IMR-90 (cell line): ENCODE measurements at regions not wholly inside any gene's neighbourhood (a gene's known extent, or its start where the extent isn't known, plus 50 kb on each side); places are given as distances from the start of the nearest gene placed in this dataset.

Experiments used
- ATAC-seq: fragments of 200-7000 bp; cut with Tn5 transposase; 2 replicates; pipeline ENCODE4 v1.9.1; 2020; ENCODE audit warnings: low read depth, mild to moderate bottlenecking, moderate library complexity
- BruUV-seq: library from RNA; stranded (reverse); fragments of 400-500 nt; replicated peaks from 2 replicates; lab custom pipeline; 2021; lab: Mats Ljungman, UMichigan
- CTCF ChIA-PET: fragments of 300-600 bp; formaldehyde crosslinking; extraction: SDS; loops from one replicate; lab custom pipeline; 2021; ENCODE audit warnings: antibody characterized with exemption; lab: Yijun Ruan, JAX
- POLR2A ChIA-PET: fragments of 300-600 bp; sonication (Branson Sonifier 250); formaldehyde crosslinking; loops from one replicate; lab custom pipeline; 2022; ENCODE audit warnings: antibody characterized with exemption; ENCODE audit not compliant: unreplicated experiment; lab: Charles Lee
- DNase-seq: peaks from one replicate; pipeline ENCODE4 v3.0.0; 2013
- H2AFZ ChIP-seq: replicated peaks from 2 replicates; pipeline ENCODE3; 2013; ENCODE audit warnings: low read length, mild to moderate bottlenecking; ENCODE audit not compliant: poor library complexity
- H2AK5ac ChIP-seq: 2 replicates; pipeline ENCODE4 v1.6.1; 2013; ENCODE audit warnings: low read depth, low read length, inconsistent platforms
- H2AK9ac ChIP-seq: replicated peaks from 2 replicates; pipeline ENCODE3; 2013; ENCODE audit warnings: mild to moderate bottlenecking, low read depth, low read length, moderate library complexity; ENCODE audit not compliant: poor library complexity
- H2BK120ac ChIP-seq: 2 replicates; pipeline ENCODE4 v1.6.1; 2013; ENCODE audit warnings: low read depth, low read length, inconsistent platforms
- H2BK15ac ChIP-seq: 3 replicates; pipeline ENCODE4 v1.6.1; 2013; ENCODE audit warnings: low read depth, low read length, inconsistent platforms
- H2BK20ac ChIP-seq: 2 replicates; pipeline ENCODE4 v1.6.1; 2013; ENCODE audit warnings: low read depth, mild to moderate bottlenecking, inconsistent platforms, low read length, moderate library complexity
- H2BK5ac ChIP-seq: 2 replicates; pipeline ENCODE4 v1.6.1; 2013; ENCODE audit warnings: mild to moderate bottlenecking, low read depth, low read length, inconsistent platforms; ENCODE audit not compliant: poor library complexity, severe bottlenecking
- H3K14ac ChIP-seq: replicated peaks from 2 replicates; pipeline ENCODE4 v1.6.1; 2013; ENCODE audit warnings: low read depth, low read length, inconsistent platforms
- H3K18ac ChIP-seq: 2 replicates; pipeline ENCODE4 v1.6.1; 2013; ENCODE audit warnings: low read depth, low read length, control low read depth
- H3K23ac ChIP-seq: 2 replicates; pipeline ENCODE4 v1.6.1; 2013; ENCODE audit warnings: low read depth, low read length, inconsistent platforms
- H3K27ac ChIP-seq: 2 replicates; pipeline ENCODE4 v1.5.1; 2013; ENCODE audit warnings: mild to moderate bottlenecking, control low read depth, low read length; ENCODE audit not compliant: insufficient read depth
- H3K27me3 ChIP-seq: 2 replicates; pipeline ENCODE4 v1.6.1; 2013; ENCODE audit warnings: low read length; ENCODE audit not compliant: control insufficient read depth, insufficient read depth
- H3K36me3 ChIP-seq: 2 replicates; pipeline ENCODE4 v1.6.1; 2013; ENCODE audit warnings: low read length, mixed read lengths; ENCODE audit not compliant: control insufficient read depth, insufficient read depth
- H3K4ac ChIP-seq: 2 replicates; pipeline ENCODE4 v1.6.1; 2013; ENCODE audit warnings: low read depth, low read length, inconsistent platforms
- H3K4me1 ChIP-seq: 2 replicates; pipeline ENCODE4 v1.6.1; 2013; ENCODE audit warnings: low read length, mixed read lengths; ENCODE audit not compliant: control insufficient read depth, insufficient read depth
- H3K4me2 ChIP-seq: 2 replicates; pipeline ENCODE4 v1.6.1; 2013; ENCODE audit warnings: low read depth, mild to moderate bottlenecking, control low read depth, low read length, moderate library complexity
- H3K4me3 ChIP-seq: 2 replicates; pipeline ENCODE4 v1.5.1; 2013; ENCODE audit warnings: low read depth, mild to moderate bottlenecking, control low read depth, low read length, moderate library complexity; ENCODE audit not compliant: insufficient read depth
- H3K56ac ChIP-seq: 2 replicates; pipeline ENCODE4 v1.6.1; 2013; ENCODE audit warnings: low read length, inconsistent platforms; ENCODE audit not compliant: insufficient read depth; ENCODE audit errors: extremely low read depth
- H3K79me1 ChIP-seq, 2 experiments: 2 replicates each; pipeline ENCODE4 v1.6.1; 2013; ENCODE audit warnings: low read length in 2 of 2, inconsistent platforms in 1 of 2, low read depth in 1 of 2
- H3K9ac ChIP-seq: 2 replicates; pipeline ENCODE4 v1.6.1; 2013; ENCODE audit warnings: low read depth, low read length, control low read depth
- H3K9me1 ChIP-seq: 2 replicates; pipeline ENCODE4 v1.6.1; 2013; ENCODE audit warnings: low read length, inconsistent platforms; ENCODE audit not compliant: insufficient read depth
- H3K9me3 ChIP-seq: 2 replicates; pipeline ENCODE4 v1.6.1; 2013; ENCODE audit warnings: low read length; ENCODE audit not compliant: control insufficient read depth, insufficient read depth
- H4K20me1 ChIP-seq: 2 replicates; pipeline ENCODE4 v1.6.1; 2013; ENCODE audit warnings: low read length, inconsistent platforms; ENCODE audit not compliant: insufficient read depth
- H4K5ac ChIP-seq: 2 replicates; pipeline ENCODE4 v1.6.1; 2013; ENCODE audit warnings: mild to moderate bottlenecking, low read depth, low read length, control low read depth
- H4K8ac ChIP-seq, 2 experiments: 2 replicates each; pipeline ENCODE4 v1.6.1; 2013; ENCODE audit warnings: low read depth in 2 of 2, low read length in 2 of 2, control low read depth in 1 of 2, inconsistent platforms in 1 of 2
- H4K91ac ChIP-seq: 2 replicates; pipeline ENCODE4 v1.6.1; 2013; ENCODE audit warnings: low read depth, low read length, inconsistent platforms; ENCODE audit not compliant: insufficient read depth
- CEBPB ChIP-seq: IDR thresholded peaks from 2 replicates; pipeline ENCODE4 v1.6.1; 2012; ENCODE audit warnings: low read depth, low read length, improper control_type of control experiment
- MAZ ChIP-seq: IDR thresholded peaks from 2 replicates; pipeline ENCODE4 v1.6.1; 2012; ENCODE audit warnings: low read depth, mild to moderate bottlenecking, low read length, improper control_type of control experiment, moderate library complexity, borderline replicate concordance
- RFX5 ChIP-seq: IDR thresholded peaks from 2 replicates; pipeline ENCODE4 v1.8.0; 2012; ENCODE audit warnings: low read depth, mild to moderate bottlenecking, low read length, moderate library complexity
- WGBS, 2 experiments: methylation state at CpG; one replicate each; pipeline versions ENCODE4 v1.1.5 to v1.1.7; 2013; ENCODE audit warnings: missing lambda C conversion rate in 2 of 2; ENCODE audit not compliant: insufficient read length in 1 of 2; ENCODE audit errors: extremely low coverage in 2 of 2; 5-methylcytosine and 5-hydroxymethylcytosine counted together
- dilution Hi-C: fragments of 300-500 bp; cut with HindIII; formaldehyde crosslinking; loops from one replicate; pipeline ENCODE4 v1.14.3; 2018; ENCODE audit warnings: low sequenced_read_pairs; ENCODE audit not compliant: unreplicated experiment
- in situ Hi-C: fragments of 300-500 bp; cut with MboI; formaldehyde crosslinking; loops from 3 replicates; pipeline ENCODE4 v1.14.3; 2019; ENCODE audit warnings: low sequenced_read_pairs, inconsistent platforms, mixed read lengths
- intact Hi-C: fragments of 100-400 bp; cut with micrococcal nuclease; formaldehyde crosslinking; loops from 2 replicates; pipeline ENCODE4 v1.10.0; 2022

DNA sequence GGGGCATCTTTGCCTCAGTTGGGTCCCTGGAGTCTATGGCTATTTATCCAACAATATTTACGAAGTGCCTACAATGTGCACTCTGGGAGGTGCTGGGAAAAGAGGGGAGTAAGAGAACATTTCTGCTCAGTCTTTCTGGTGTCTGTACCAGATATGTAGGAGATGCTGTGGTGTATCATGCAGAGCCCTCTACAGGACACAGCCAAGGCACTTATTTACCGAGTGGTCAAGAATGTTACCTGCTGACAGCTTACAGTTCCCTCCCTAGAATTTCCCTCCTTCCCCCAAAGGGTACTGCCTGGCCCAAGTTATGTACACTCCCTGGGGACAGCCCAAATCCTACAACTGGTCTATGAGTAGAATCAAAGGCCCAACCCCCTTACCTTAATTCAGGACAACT, 177.7 kb downstream of the C1orf94 start:
- Histone ChIP-seq H3K18ac (no peak overlapping the region), H2BK120ac (no peak overlapping the region), H3K4me1 (no peaks in the 10 kb centered on the region), H2BK5ac (no peak overlapping the region), H3K23ac (no peak overlapping the region), H3K36me3 (no peaks in the 10 kb centered on the region), H2BK15ac (no peak overlapping the region), H3K9ac (no peak overlapping the region), H2AK5ac (no peak overlapping the region), H3K4ac (no peak overlapping the region), H2BK20ac (no peak overlapping the region), H3K79me1 (no peaks in the 10 kb centered on the region), H3K9me3 (peaks cover 25% of the 10 kb centered on the region), H3K56ac (no peak overlapping the region), H3K27ac (no peak overlapping the region), H4K8ac (no peak overlapping the region), H3K14ac (no peak overlapping the region), H4K20me1 (no peaks in the 10 kb centered on the region), H2AK9ac (no peak overlapping the region), H3K9me1 (no peaks in the 10 kb centered on the region), H2AFZ (no peak overlapping the region), H3K4me3 (no peak overlapping the region), H4K5ac (no peak overlapping the region), H3K4me2 (no peak overlapping the region), H3K27me3 (no peaks in the 10 kb centered on the region), H4K91ac (no peak overlapping the region)
- intact Hi-C loops (no loop called here), in situ Hi-C loops (no loop called here), dilution Hi-C loops (no loop called here)
- DNase-seq = no peak
- no TSS peak for BruUV-seq
- WGBS, 2 experiments = no CpG with 5 or more reads among the region's 2 CpGs
- ATAC-seq = no peak
- POLR2A ChIA-PET = no interaction called here
- TF ChIP-seq CEBPB (no peak), MAZ (no peak), RFX5 (no peak)
- CTCF ChIA-PET = no interaction called here
